Lung (tissue), 11 donors: ENCODE measurements at regions not wholly inside any gene's neighbourhood (a gene's known extent, or its start where the extent isn't known, plus 50 kb on each side); places are given as distances from the start of the nearest gene placed in this dataset.
"Not testable (repeated sequence)": the region's sequence is repeated elsewhere in the genome, so short reads cannot be mapped to it uniquely, and the experiment has no call there.

ENCODE experiments used
- ATAC-seq: fragments of 200-7000 bp; cut with Tn5 transposase; one replicate; pipeline ENCODE4 v1.9.1; 2020; ENCODE audit warnings: moderate number of reproducible peaks; ENCODE audit not compliant: insufficient read depth, low FRiP score
- DNase-seq, 3 donors: peaks; one replicate each; pipeline ENCODE4 v3.0.0-alpha.2; 2013 to 2017
- H3K27ac ChIP-seq, 2 donors: one replicate each; pipeline ENCODE4 v1.5.1; 2013; ENCODE audit warnings: mild to moderate bottlenecking in 2 of 2, moderate library complexity in 2 of 2, control low read depth in 1 of 2, inconsistent platforms in 1 of 2, low read depth in 1 of 2, low read length in 1 of 2
- H3K27me3 ChIP-seq, 3 donors: one replicate each; pipeline ENCODE4 v1.5.1; 2013; ENCODE audit warnings: low read length in 2 of 3; ENCODE audit not compliant: control insufficient read depth in 3 of 3, insufficient read depth in 3 of 3
- H3K36me3 ChIP-seq, 4 donors: one replicate each; pipeline ENCODE4 v1.5.1; 2013; ENCODE audit warnings: low read length in 4 of 4, mild to moderate bottlenecking in 1 of 4, moderate library complexity in 1 of 4; ENCODE audit not compliant: control insufficient read depth in 4 of 4, insufficient read depth in 4 of 4
- H3K4me1 ChIP-seq, 5 donors: one replicate each; pipeline ENCODE4 v1.5.1; 2013; ENCODE audit warnings: low read length in 5 of 5, mild to moderate bottlenecking in 2 of 5, moderate library complexity in 1 of 5; ENCODE audit not compliant: control insufficient read depth in 5 of 5, insufficient read depth in 5 of 5
- H3K4me3 ChIP-seq: one replicate; pipeline ENCODE4 v1.5.1; 2013; ENCODE audit warnings: mild to moderate bottlenecking, control low read depth, moderate library complexity
- H3K9ac ChIP-seq, 2 donors: one replicate each; pipeline ENCODE4 v1.5.1; 2013; ENCODE audit warnings: low read length in 2 of 2, control low read depth in 1 of 2; ENCODE audit not compliant: insufficient read depth in 1 of 2
- H3K9me3 ChIP-seq, 4 donors: one replicate each; pipeline ENCODE4 v1.5.1; 2013; ENCODE audit warnings: low read length in 3 of 4, mild to moderate bottlenecking in 1 of 4, moderate library complexity in 1 of 4; ENCODE audit not compliant: control insufficient read depth in 4 of 4, insufficient read depth in 3 of 4
- CTCF ChIP-seq: IDR thresholded peaks from 2 replicates; pipeline ENCODE4 v1.5.1; 2012; ENCODE audit warnings: mild to moderate bottlenecking; ENCODE audit errors: control extremely low read depth, extremely low read depth
- WGBS, 2 donors: extraction: QIAGEN DNeasy Blood & Tissue Kit; methylation state at CpG; one replicate each; pipeline ENCODE4 v1.1.7; 2013; 5-methylcytosine and 5-hydroxymethylcytosine counted together
- donor health status: control.
- donor health status: control.
- donor health status: Bipolar disorder and iron deficiency.
- donor health status: healthy.
- donor health status: DM: yes; HTN: yes; CAD: no.

GRCh38 chr15:99819981-99820718 is 86.9 kb upstream of the LYSMD4 start:
- 93 to 98% methylated on average over 2 of the region's 2 CpGs for WGBS, 2 donors
- Histone ChIP-seq H3K36me3 (peaks cover 0 to 3% (median 2%) of the 10 kb centered on the region in 4 donors), H3K9me3 (no peaks in the 10 kb centered on the region), H3K27me3 (no peaks in the 10 kb centered on the region), H3K4me1 (peaks cover 0 to 7% (median 0%) of the 10 kb centered on the region in 5 donors), H3K9ac (no peak overlapping the region), H3K27ac (no peak overlapping the region), H3K4me3 (no peak overlapping the region)
- ATAC-seq (no peak), DNase-seq (no peak)
- no peak for TF ChIP-seq CTCF

DNA sequence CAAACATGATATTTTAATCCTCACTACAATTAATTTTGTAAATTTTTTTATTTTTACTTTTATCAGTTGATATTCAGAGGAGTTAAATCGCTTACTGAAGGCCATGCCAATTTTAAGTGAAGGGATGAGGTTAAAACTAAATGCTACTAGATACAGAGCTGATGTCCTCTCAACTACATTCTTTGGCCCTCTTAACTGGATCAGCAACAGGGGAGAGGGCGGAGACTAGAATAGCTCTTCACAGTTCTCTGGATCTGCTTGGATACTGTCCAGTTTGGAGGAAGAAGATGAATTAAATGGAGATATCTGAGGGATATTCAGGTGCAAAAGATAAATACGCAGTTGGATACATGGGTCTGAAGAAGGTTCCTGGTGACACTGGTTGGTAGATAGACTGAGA is 85.6 kb upstream of the LYSMD4 start:
- H3K4me1 ChIP-seq, result peaks cover 0 to 7% (median 0%) of the 10 kb centered on the region in 5 donors
- DNase-seq (no peak), ATAC-seq (no peak)
- 92% methylated on average over 3 of the region's 3 CpGs for WGBS, 2 donors
- no peak for TF ChIP-seq CTCF
- no peak overlapping the region for H3K9ac ChIP-seq
- H3K27ac ChIP-seq, result no peak overlapping the region
- no peaks in the 10 kb centered on the region for H3K9me3 ChIP-seq
- no peaks in the 10 kb centered on the region for H3K27me3 ChIP-seq
- peaks cover 0 to 3% (median 2%) of the 10 kb centered on the region in 4 donors for H3K36me3 ChIP-seq
- no peak overlapping the region for H3K4me3 ChIP-seq

- not testable (repeated sequence) for ATAC-seq, H3K4me3 ChIP-seq, H3K9me3 ChIP-seq, H3K27ac ChIP-seq, DNase-seq, H3K36me3 ChIP-seq, H3K27me3 ChIP-seq, H3K4me1 ChIP-seq, H3K9ac ChIP-seq
- WGBS, 2 donors, result 89 to 94% methylated on average over 2 of the region's 2 CpGs
Observed at GRCh38 chr15:99816862-99817261, 83.6 kb upstream of the LYSMD4 start.

DNA sequence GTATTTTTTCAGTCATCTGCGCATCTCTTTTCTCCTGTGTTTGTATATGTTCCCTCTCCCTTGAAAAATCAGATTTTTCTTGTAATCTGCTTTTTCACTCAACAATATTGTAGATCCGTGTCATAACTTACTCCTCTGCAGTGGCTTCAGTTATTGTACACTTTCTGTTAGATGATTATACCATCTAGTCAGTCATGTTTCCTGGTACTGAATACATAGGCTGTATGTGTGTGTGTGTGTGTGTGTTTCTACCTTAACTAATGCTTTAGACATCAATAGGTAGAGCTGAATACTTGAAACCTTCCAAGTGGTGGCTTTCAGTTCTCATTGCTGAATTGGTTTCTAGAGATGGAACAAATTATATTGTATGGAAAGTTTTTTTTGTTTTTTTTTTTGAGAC is 77.4 kb upstream of the LYSMD4 start:
- H3K9ac ChIP-seq, H3K9me3 ChIP-seq, H3K4me3 ChIP-seq, H3K27ac ChIP-seq, ATAC-seq, DNase-seq, H3K27me3 ChIP-seq, H3K36me3 ChIP-seq, H3K4me1 ChIP-seq: not testable (repeated sequence)
- WGBS, 2 donors, result 95 to 97% methylated on average over 2 of the region's 2 CpGs

GRCh38 chr15:99799854-99800250 is 66.6 kb upstream of the LYSMD4 start:
- H3K9me3 ChIP-seq, H3K4me3 ChIP-seq, H3K27ac ChIP-seq, H3K36me3 ChIP-seq, H3K4me1 ChIP-seq, H3K9ac ChIP-seq, DNase-seq, H3K27me3 ChIP-seq, ATAC-seq: not testable (repeated sequence)
- 84 to 93% methylated on average over 30 to 32 of the region's 33 CpGs for WGBS, 2 donors

DNA sequence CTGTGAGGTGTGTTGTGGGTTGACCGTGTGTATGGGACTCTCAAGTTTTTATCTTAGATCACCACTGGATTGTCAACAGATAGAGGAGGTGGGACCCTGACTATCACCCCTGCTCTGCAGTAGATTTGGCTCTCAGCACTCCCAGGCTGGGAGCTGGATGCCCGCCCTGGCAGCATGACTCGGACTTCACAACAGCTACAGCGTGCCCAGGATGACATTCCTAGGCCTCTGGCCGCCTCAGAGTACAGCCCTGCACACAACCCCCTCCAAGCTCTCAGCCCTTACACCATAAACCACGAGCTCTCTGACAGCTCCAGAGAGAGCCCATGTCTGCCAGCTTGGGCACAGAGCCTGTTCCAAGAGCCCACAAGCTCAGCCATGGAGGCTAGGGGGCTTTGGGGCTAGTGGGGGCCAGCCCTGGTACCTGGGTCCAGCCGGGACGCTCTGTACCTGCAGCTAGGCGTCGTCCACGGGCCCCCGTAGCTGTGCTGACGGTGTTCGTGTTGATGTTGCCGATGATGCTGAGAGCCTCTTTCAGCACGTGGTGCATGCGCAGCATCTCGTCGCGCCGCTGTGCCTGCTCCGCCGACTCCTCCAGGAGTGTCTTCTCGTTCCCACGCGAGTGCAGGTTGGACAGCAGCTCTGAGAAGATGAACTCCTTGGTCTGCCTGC is 66.1 kb upstream of the LYSMD4 start:
- not testable (repeated sequence) for ATAC-seq, H3K27me3 ChIP-seq, H3K9ac ChIP-seq, H3K4me1 ChIP-seq, H3K27ac ChIP-seq, H3K9me3 ChIP-seq, DNase-seq, H3K4me3 ChIP-seq, H3K36me3 ChIP-seq
- 85 to 93% methylated on average over 23 to 25 of the region's 26 CpGs for WGBS, 2 donors
